ENCODE measurements at regions not wholly inside any gene's neighbourhood (a gene's known extent, or its start where the extent isn't known, plus 50 kb on each side); places are given as distances from the start of the nearest gene placed in this dataset.

DNA sequence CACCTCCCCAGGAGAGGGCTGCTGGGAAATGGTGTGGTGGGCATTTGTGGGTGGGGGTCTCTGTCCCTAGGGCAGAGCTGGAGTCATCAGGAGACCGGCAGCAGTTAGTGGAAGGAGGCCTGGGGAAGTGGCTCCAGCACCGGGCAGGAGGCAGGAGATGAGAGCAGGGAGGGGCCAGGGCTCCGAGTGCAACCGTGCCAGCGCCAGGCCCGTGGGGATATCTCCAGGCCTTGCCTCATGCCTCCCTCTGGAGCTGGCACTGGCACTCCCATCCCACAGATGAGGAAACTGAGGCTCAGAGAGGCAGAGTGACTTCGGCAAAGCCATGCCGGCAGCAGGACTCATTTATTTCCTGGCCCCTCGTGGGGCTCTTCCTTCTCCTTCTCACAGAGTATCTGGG, 83.5 kb downstream of the HMX1 start (continued):
- no peak for TF ChIP-seq PAX8 (IDR thresholded peaks at IDR 0.05)
- no peak for TF ChIP-seq RAD51 (IDR thresholded peaks at IDR 0.05)
- TF ChIP-seq TCF12 (IDR thresholded peaks at IDR 0.05; ENCODE audit: low read depth, low read length): no peak
- TF ChIP-seq, protein P1, sequence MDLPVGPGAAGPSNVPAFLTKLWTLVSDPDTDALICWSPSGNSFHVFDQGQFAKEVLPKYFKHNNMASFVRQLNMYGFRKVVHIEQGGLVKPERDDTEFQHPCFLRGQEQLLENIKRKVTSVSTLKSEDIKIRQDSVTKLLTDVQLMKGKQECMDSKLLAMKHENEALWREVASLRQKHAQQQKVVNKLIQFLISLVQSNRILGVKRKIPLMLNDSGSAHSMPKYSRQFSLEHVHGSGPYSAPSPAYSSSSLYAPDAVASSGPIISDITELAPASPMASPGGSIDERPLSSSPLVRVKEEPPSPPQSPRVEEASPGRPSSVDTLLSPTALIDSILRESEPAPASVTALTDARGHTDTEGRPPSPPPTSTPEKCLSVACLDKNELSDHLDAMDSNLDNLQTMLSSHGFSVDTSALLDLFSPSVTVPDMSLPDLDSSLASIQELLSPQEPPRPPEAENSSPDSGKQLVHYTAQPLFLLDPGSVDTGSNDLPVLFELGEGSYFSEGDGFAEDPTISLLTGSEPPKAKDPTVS (IDR thresholded peaks at IDR 0.05; ENCODE audit: low read depth, low read length): no peak
- no peak for TF ChIP-seq CHD2 (IDR thresholded peaks at IDR 0.05; ENCODE audit: borderline replicate concordance, low read depth, low read length)
- no peak for TF ChIP-seq KDM1A (IDR thresholded peaks at IDR 0.05; ENCODE audit: borderline replicate concordance)
- TF ChIP-seq MTA2 (IDR thresholded peaks at IDR 0.05; ENCODE audit: low read depth): no peak
- TF ChIP-seq NR2C2 (IDR thresholded peaks at IDR 0.05; ENCODE audit: borderline replicate concordance, control insufficient read depth, insufficient read length, low read depth): no peak

DNA sequence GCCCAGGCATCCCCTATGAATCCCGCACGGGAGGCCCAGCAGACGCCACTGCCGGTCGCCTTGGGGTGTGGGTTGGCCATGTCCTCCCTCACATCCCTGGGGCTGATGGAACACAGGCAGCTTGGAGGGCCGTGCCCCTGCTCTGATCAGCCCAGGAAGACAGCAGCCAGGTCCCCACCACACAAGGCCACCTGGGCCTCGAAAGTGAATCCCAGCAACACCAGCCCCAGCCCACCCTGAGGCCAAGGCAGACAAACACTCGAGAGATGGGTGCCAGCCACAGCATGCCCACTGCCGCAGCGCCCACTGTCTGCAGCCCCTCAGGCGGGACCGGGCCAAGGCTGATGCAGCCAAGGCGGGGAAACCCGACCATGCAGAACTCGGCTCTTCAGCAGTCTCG, 85.5 kb downstream of the HMX1 start:
- in situ Hi-C loops (cut with MboI): no loop called here
- TF ChIP-seq ZNF274 (IDR thresholded peaks at IDR 0.05; ENCODE audit: insufficient read depth, insufficient read length) (no peak), SPI1 (IDR thresholded peaks at IDR 0.05; ENCODE audit: borderline replicate concordance, insufficient read depth, low read depth, low read length) (no peak), ETV6 (conservative IDR thresholded peaks at IDR 0.05 in 1 of 2, IDR thresholded peaks at IDR 0.05 in 1 of 2; ENCODE audit: borderline replicate concordance in 1 of 2, low read depth in 1 of 2) (no peak), ASH2L (IDR thresholded peaks at IDR 0.05; ENCODE audit: borderline replicate concordance, low read depth) (no peak), CHD4 (IDR thresholded peaks at IDR 0.05) (no peak), NFYA (IDR thresholded peaks at IDR 0.05; ENCODE audit: borderline replicate concordance, low read depth, low read length) (no peak), SREBF2 (IDR thresholded peaks at IDR 0.05; ENCODE audit: low read length) (no peak)
- TF ChIP-seq, protein P2, sequence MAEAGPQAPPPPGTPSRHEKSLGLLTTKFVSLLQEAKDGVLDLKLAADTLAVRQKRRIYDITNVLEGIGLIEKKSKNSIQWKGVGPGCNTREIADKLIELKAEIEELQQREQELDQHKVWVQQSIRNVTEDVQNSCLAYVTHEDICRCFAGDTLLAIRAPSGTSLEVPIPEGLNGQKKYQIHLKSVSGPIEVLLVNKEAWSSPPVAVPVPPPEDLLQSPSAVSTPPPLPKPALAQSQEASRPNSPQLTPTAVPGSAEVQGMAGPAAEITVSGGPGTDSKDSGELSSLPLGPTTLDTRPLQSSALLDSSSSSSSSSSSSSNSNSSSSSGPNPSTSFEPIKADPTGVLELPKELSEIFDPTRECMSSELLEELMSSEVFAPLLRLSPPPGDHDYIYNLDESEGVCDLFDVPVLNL (IDR thresholded peaks at IDR 0.05; ENCODE audit: low read depth, low read length): no peak
- TF ChIP-seq, protein P3, sequence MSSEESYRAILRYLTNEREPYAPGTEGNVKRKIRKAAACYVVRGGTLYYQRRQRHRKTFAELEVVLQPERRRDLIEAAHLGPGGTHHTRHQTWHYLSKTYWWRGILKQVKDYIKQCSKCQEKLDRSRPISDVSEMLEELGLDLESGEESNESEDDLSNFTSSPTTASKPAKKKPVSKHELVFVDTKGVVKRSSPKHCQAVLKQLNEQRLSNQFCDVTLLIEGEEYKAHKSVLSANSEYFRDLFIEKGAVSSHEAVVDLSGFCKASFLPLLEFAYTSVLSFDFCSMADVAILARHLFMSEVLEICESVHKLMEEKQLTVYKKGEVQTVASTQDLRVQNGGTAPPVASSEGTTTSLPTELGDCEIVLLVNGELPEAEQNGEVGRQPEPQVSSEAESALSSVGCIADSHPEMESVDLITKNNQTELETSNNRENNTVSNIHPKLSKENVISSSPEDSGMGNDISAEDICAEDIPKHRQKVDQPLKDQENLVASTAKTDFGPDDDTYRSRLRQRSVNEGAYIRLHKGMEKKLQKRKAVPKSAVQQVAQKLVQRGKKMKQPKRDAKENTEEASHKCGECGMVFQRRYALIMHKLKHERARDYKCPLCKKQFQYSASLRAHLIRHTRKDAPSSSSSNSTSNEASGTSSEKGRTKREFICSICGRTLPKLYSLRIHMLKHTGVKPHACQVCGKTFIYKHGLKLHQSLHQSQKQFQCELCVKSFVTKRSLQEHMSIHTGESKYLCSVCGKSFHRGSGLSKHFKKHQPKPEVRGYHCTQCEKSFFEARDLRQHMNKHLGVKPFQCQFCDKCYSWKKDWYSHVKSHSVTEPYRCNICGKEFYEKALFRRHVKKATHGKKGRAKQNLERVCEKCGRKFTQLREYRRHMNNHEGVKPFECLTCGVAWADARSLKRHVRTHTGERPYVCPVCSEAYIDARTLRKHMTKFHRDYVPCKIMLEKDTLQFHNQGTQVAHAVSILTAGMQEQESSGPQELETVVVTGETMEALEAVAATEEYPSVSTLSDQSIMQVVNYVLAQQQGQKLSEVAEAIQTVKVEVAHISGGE (CRISPR knock-in tag; IDR thresholded peaks at IDR 0.05): no peak
- TF ChIP-seq, protein P4, sequence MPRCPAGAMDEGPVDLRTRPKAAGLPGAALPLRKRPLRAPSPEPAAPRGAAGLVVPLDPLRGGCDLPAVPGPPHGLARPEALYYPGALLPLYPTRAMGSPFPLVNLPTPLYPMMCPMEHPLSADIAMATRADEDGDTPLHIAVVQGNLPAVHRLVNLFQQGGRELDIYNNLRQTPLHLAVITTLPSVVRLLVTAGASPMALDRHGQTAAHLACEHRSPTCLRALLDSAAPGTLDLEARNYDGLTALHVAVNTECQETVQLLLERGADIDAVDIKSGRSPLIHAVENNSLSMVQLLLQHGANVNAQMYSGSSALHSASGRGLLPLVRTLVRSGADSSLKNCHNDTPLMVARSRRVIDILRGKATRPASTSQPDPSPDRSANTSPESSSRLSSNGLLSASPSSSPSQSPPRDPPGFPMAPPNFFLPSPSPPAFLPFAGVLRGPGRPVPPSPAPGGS (IDR thresholded peaks at IDR 0.05; ENCODE audit: borderline replicate concordance, insufficient read depth, low read depth, low read length, poor library complexity, severe bottlenecking): no peak

More for the DNA sequence above, 85.5 kb downstream of the HMX1 start:
- H3K36me3 ChIP-seq (ENCODE audit: control insufficient read depth in 2 of 2, insufficient read depth in 2 of 2, low read length in 1 of 2): no peaks in the 10 kb centered on the region
- H3K4me1 ChIP-seq (ENCODE audit: control insufficient read depth, insufficient read depth, low read length): no peaks in the 10 kb centered on the region
- ChIA-PET POLR2A (no interaction called here), CTCF (no interaction called here), RAD21 (ENCODE audit: unreplicated experiment) (no interaction called here), SMC1A (ENCODE audit: uncharacterized antibody, unreplicated experiment) (no interaction called here)
- no peaks in the 10 kb centered on the region; the same call in 2 of the 3 replicates for H3K9me3 ChIP-seq (replicated peaks; ENCODE audit: control insufficient read depth, insufficient read depth, low read length)
- H3K79me2 ChIP-seq (ENCODE audit: control insufficient read depth, insufficient read depth, low read length): no peaks in the 10 kb centered on the region
- no peak overlapping the region for H3K4me3 ChIP-seq
- H3K27ac ChIP-seq (ENCODE audit: control insufficient read depth, insufficient read depth): no peak overlapping the region
- no peak overlapping the region for H3K9ac ChIP-seq (ENCODE audit: control insufficient read depth, insufficient read depth, low read length)
- no peaks in the 10 kb centered on the region for H3K27me3 ChIP-seq (replicated peaks in 1 of 2; ENCODE audit: control insufficient read depth in 2 of 2, insufficient read depth in 2 of 2, low read length in 1 of 2)
- ATAC-seq: no peak
- H4K20me1 ChIP-seq (ENCODE audit: control insufficient read depth, insufficient read depth): no peaks in the 10 kb centered on the region
- no peak for DNase-seq (ENCODE audit: low read depth, low spot score)
- no peak overlapping the region for H2AFZ ChIP-seq (ENCODE audit: control insufficient read depth, low read depth, low read length)
- no TSS peak for BruUV-seq (replicated peaks)
- intact Hi-C loops (cut with micrococcal nuclease; ENCODE audit: unreplicated experiment): no loop called here
- no peak for FAIRE-seq
- H3K4me2 ChIP-seq (ENCODE audit: control insufficient read depth, insufficient read depth): no peak overlapping the region
- WGBS (ENCODE audit: insufficient coverage, insufficient replicate concordance, low lambda C conversion rate, missing lambda C conversion rate): 31% methylated on average over 16 of the region's 16 CpGs
